ENCODE measurements at regions not wholly inside any gene's neighbourhood (a gene's known extent, or its start where the extent isn't known, plus 50 kb on each side); places are given as distances from the start of the nearest gene placed in this dataset.

GRCh38 chr7:109473172-109473571 lies 903.5 kb downstream of the DNAJB9 start:
- TF ChIP-seq, protein P1, sequence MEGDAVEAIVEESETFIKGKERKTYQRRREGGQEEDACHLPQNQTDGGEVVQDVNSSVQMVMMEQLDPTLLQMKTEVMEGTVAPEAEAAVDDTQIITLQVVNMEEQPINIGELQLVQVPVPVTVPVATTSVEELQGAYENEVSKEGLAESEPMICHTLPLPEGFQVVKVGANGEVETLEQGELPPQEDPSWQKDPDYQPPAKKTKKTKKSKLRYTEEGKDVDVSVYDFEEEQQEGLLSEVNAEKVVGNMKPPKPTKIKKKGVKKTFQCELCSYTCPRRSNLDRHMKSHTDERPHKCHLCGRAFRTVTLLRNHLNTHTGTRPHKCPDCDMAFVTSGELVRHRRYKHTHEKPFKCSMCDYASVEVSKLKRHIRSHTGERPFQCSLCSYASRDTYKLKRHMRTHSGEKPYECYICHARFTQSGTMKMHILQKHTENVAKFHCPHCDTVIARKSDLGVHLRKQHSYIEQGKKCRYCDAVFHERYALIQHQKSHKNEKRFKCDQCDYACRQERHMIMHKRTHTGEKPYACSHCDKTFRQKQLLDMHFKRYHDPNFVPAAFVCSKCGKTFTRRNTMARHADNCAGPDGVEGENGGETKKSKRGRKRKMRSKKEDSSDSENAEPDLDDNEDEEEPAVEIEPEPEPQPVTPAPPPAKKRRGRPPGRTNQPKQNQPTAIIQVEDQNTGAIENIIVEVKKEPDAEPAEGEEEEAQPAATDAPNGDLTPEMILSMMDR (IDR thresholded peaks at IDR 0.05): no peak
- TF ChIP-seq POLR2A (IDR thresholded peaks at IDR 0.05): no peak

Data from body of pancreas (tissue), 4 donors.